GM12891 (cell line): ENCODE measurements at regions not wholly inside any gene's neighbourhood (a gene's known extent, or its start where the extent isn't known, plus 50 kb on each side); places are given as distances from the start of the nearest gene placed in this dataset.
"Not testable (repeated sequence)": the region's sequence is repeated elsewhere in the genome, so short reads cannot be mapped to it uniquely, and the experiment has no call there.

ENCODE experiments used
- POLR2A ChIP-seq: IDR thresholded peaks from 2 replicates; pipeline ENCODE4 v1.6.1; 2011; ENCODE audit warnings: low read depth, low read length, control low read depth
- POLR2AphosphoS5 ChIP-seq: IDR thresholded peaks from 2 replicates; pipeline ENCODE4 v1.6.1; 2011; ENCODE audit warnings: low read depth, low read length, control low read depth

DNA sequence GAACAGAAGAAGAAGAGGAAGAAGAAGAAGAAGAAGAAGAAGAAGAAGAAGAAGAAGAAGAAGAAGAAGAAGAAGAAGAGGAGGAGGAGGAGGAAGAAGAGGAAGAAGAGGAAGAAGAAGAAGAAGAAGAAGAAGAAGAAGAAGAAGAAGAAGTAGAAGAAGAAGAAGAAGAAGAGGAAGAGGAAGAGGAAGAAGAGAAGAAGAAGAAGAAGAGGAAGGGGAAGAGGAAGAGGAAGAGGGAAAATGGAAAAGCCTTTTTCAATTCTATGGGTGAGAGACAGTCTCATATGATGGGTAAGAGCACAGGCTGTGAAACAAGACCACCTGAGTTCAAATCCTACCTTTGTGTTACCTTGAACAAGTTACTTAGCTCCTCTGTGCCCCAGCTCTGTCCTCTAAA lies 111.9 kb upstream of the GRAMD1B start:
- TF ChIP-seq POLR2A, POLR2AphosphoS5: not testable (repeated sequence)
